Spleen (tissue), 11 donors: ENCODE measurements at regions not wholly inside any gene's neighbourhood (a gene's known extent, or its start where the extent isn't known, plus 50 kb on each side); places are given as distances from the start of the nearest gene placed in this dataset.

Experiments
- DNase-seq: peaks from one replicate; pipeline ENCODE4 v3.0.0-alpha.2; 2020
- H3K27ac ChIP-seq, 8 donors: fragments of 200-600 bp; sonication (generic) in 7 of 8; 1 replicate in 4 of 8; 2 replicates in 4 of 8; pipeline versions ENCODE4 v1.5.0 to v1.8.0; 2016 to 2021; ENCODE audit warnings: inconsistent platforms in 4 of 8, mild to moderate bottlenecking in 4 of 8, moderate library complexity in 1 of 8
- H3K27me3 ChIP-seq, 7 donors: fragments of 200-600 bp; sonication (generic) in 6 of 7; replicated peaks in 1 of 7; 1 replicate in 4 of 7; 2 replicates in 3 of 7; pipeline versions ENCODE4 v1.5.0 to v1.8.0; 2016 to 2021; ENCODE audit warnings: inconsistent platforms in 3 of 7, mild to moderate bottlenecking in 1 of 7
- H3K36me3 ChIP-seq, 6 donors: fragments of 200-600 bp; sonication (generic) in 5 of 6; 1 replicate in 4 of 6; 2 replicates in 2 of 6; pipeline versions ENCODE4 v1.5.0 to v1.8.0; 2016 to 2021; ENCODE audit warnings: inconsistent platforms in 2 of 6
- H3K4me1 ChIP-seq, 6 donors: fragments of 200-600 bp; sonication (generic) in 5 of 6; 1 replicate in 3 of 6; 2 replicates in 3 of 6; pipeline versions ENCODE4 v1.5.0 to v1.8.0; 2016 to 2021; ENCODE audit warnings: inconsistent platforms in 3 of 6
- H3K4me3 ChIP-seq, 8 donors: fragments of 200-600 bp; sonication (generic) in 7 of 8; 1 replicate in 4 of 8; 2 replicates in 4 of 8; pipeline versions ENCODE4 v1.5.0 to v1.8.0; 2016 to 2021; ENCODE audit warnings: inconsistent platforms in 4 of 8, mild to moderate bottlenecking in 4 of 8, moderate library complexity in 2 of 8
- H3K9me3 ChIP-seq, 8 donors: fragments of 200-600 bp; sonication (generic) in 7 of 8; 1 replicate in 4 of 8; 2 replicates in 4 of 8; pipeline versions ENCODE4 v1.5.0 to v1.8.0; 2016 to 2021; ENCODE audit warnings: inconsistent platforms in 4 of 8
- POLR2A ChIP-seq, 3 donors: fragments of 450-650 bp; IDR thresholded peaks; one replicate each; pipeline ENCODE4 v1.5.1; 2017; ENCODE audit warnings: antibody characterized with exemption in 3 of 3, mild to moderate bottlenecking in 1 of 3
- POLR2AphosphoS5 ChIP-seq, 3 donors: sonication (generic); formaldehyde crosslinking; IDR thresholded peaks; one replicate each; pipeline ENCODE4 v1.5.1; 2017; ENCODE audit warnings: antibody characterized with exemption in 3 of 3
- WGBS, 5 donors: extraction: QIAGEN DNeasy Blood & Tissue Kit in 3 of 5; methylation state at CpG; one replicate each; pipeline versions ENCODE4 v1.1.5 to v1.1.7; 2013 to 2018; 5-methylcytosine and 5-hydroxymethylcytosine counted together
- intact Hi-C: fragments of 100-400 bp; cut with DNase I; formaldehyde crosslinking; loops from one replicate; pipeline ENCODE4 v1.15.0; 2023; ENCODE audit warnings: low total_unique reads
- TF ChIP-seq, protein P1 (sequence below), 11 experiments: fragments of 200-600 bp in 7 of 11; fragments of 450-650 bp in 4 of 11; sonication (generic) in 4 of 11; IDR thresholded peaks in 8 of 11; conservative IDR thresholded peaks in 3 of 11; 1 replicate in 7 of 11; 2 replicates in 4 of 11; pipeline versions ENCODE4 v1.4.0 to v1.8.0; 2016 to 2021; ENCODE audit warnings: antibody characterized with exemption in 11 of 11, inconsistent platforms in 4 of 11, mild to moderate bottlenecking in 1 of 11
- donor health status: healthy with polysubstance abuse.
- donor health status: DM: no; HTN: no; CAD: no; lungs with moderate emphysema.
- donor health status: DM: no; HTN: no; CAD: no.
- donor health status: Bipolar disorder and iron deficiency.
- donor health status: healthy.
- donor health status: DM: no; HTN: no; CAD: no.
- donor health status: DM: yes; HTN: yes; CAD: no.

DNA sequence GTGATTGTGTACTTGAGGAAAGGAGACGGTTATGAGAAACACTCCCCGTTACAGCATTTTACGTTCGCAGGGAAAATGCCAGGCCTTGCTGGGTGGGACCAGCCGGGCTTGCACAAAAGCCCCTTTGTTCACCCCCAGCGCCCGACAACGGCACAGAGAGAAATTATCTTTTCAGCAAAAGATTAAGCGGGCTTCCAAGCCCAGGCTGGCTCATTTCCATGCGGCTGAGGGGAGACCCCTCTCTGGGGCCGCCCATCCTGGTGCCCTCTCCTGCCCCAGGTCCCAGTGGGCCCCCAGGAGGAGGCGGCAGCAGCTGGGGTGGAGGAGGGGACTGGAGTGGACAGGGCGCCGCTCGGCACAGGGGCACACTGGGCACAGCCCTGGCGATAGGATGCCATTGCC lies 50.8 kb upstream of the NOTCH1 start:
- no peak for DNase-seq
- WGBS, 5 donors, result 88 to 96% (median 94%) methylated on average over 9 to 16 of the region's 16 CpGs
- intact Hi-C loops, result no loop called here
- Histone ChIP-seq H3K27me3 (peaks cover 0 to 35% (median 0%) of the 10 kb centered on the region in 7 donors), H3K36me3 (no peaks in the 10 kb centered on the region), H3K27ac (no peak overlapping the region), H3K4me3 (no peak overlapping the region), H3K4me1 (peaks cover 0 to 28% (median 4%) of the 10 kb centered on the region in 6 donors), H3K9me3 (no peaks in the 10 kb centered on the region)
- TF ChIP-seq POLR2A (IDR thresholded peaks at IDR 0.05) (no peak), POLR2AphosphoS5 (IDR thresholded peaks at IDR 0.05) (no peak)
- TF ChIP-seq, protein P1, sequence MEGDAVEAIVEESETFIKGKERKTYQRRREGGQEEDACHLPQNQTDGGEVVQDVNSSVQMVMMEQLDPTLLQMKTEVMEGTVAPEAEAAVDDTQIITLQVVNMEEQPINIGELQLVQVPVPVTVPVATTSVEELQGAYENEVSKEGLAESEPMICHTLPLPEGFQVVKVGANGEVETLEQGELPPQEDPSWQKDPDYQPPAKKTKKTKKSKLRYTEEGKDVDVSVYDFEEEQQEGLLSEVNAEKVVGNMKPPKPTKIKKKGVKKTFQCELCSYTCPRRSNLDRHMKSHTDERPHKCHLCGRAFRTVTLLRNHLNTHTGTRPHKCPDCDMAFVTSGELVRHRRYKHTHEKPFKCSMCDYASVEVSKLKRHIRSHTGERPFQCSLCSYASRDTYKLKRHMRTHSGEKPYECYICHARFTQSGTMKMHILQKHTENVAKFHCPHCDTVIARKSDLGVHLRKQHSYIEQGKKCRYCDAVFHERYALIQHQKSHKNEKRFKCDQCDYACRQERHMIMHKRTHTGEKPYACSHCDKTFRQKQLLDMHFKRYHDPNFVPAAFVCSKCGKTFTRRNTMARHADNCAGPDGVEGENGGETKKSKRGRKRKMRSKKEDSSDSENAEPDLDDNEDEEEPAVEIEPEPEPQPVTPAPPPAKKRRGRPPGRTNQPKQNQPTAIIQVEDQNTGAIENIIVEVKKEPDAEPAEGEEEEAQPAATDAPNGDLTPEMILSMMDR (IDR thresholded peaks at IDR 0.05 in 8 of 11, conservative IDR thresholded peaks at IDR 0.05 in 3 of 11), result no peak

DNA sequence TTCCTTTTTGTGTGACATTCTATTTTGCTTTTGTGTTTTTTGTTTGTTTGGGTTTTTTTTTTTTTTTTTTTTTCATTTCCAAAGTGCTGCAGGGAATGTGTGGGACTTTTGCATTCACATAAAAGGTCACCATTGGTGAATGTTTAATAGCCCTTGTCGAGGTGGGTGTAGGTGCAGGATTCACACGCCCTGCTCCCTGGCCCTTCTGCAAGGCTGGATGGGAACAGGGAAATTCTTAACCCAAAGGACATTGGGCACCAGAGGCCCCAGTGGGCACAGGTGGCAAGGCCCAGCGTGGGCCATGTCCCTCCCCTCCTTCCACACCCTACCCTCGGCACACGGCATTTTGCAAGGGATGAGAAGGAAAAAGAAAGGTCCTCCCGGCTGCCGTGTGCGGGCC lies 50.4 kb upstream of the NOTCH1 start:
- WGBS, 5 donors, result 77 to 82% (median 79%) methylated on average over 8 of the region's 8 CpGs

DNA sequence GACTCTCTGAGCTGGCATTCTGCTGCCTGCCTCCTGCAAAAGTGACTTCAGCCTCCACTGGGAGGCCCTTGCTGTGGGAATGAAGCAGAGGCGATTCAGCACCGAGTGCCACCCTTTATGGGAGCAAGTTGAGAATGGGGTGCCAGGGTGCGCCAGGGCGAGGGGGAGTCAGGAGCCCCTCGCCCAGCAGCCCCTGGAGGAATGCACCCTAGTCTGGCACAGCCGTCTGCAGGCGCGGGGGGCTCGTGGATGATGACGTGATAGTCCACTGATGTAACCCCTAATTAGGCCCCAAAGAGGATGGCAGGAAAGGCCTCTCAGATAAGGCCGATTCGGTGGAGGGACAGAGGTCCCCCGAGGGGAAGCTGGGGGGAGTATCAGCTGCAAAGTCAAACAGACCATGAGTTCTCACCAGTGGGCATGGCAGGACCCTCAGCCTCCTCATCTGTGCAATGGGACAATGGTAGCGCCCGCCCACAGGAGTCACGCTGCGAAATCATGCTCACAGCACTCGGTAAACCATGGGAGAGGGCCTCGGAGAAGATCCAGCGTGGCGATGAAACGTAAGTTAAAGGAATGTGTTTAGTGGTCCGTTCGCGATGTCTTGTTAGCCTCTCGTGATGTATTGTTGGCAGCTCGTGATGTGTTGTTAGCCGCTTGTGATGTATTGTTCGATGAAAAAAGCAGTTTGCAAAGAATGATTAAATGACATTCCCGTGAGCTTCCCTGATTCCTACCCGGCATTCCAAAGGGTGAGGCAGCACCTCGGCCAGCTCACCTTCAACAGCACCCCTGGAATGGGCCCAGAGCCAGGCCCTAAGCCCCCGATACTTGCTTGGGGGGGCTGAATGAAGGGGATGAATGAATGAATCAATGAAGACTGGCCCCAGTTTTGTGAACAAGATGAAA lies 49.7 kb upstream of the NOTCH1 start:
- TF ChIP-seq, protein P1 (IDR thresholded peaks at IDR 0.05 in 8 of 11, conservative IDR thresholded peaks at IDR 0.05 in 3 of 11), result no peak
- TF ChIP-seq POLR2AphosphoS5 (IDR thresholded peaks at IDR 0.05) (no peak), POLR2A (IDR thresholded peaks at IDR 0.05) (no peak)
- Histone ChIP-seq H3K27me3 (peaks cover 0 to 35% (median 0%) of the 10 kb centered on the region in 7 donors), H3K4me1 (peaks cover 0 to 39% (median 14%) of the 10 kb centered on the region in 6 donors), H3K36me3 (no peaks in the 10 kb centered on the region), H3K4me3 (no peak overlapping the region), H3K27ac (no peak overlapping the region), H3K9me3 (no peaks in the 10 kb centered on the region)
- DNase-seq, result no peak
- WGBS, 5 donors, result 83 to 87% (median 84%) methylated on average over 31 to 33 of the region's 33 CpGs
- intact Hi-C loops, result no loop called here

More for the DNA sequence above, 50.4 kb upstream of the NOTCH1 start:
- H3K27ac ChIP-seq, result no peak overlapping the region
- no peaks in the 10 kb centered on the region for H3K9me3 ChIP-seq
- H3K4me3 ChIP-seq, result no peak overlapping the region
- H3K36me3 ChIP-seq, result no peaks in the 10 kb centered on the region
- peaks cover 0 to 35% (median 0%) of the 10 kb centered on the region in 7 donors for H3K27me3 ChIP-seq
- TF ChIP-seq, protein P1 (IDR thresholded peaks at IDR 0.05 in 8 of 11, conservative IDR thresholded peaks at IDR 0.05 in 3 of 11), result no peak
- no peak for TF ChIP-seq POLR2AphosphoS5 (IDR thresholded peaks at IDR 0.05)
- H3K4me1 ChIP-seq, result peaks cover 0 to 32% (median 7%) of the 10 kb centered on the region in 6 donors
- DNase-seq, result no peak
- intact Hi-C loops, result no loop called here
